ENCODE measurements at regions not wholly inside any gene's neighbourhood (a gene's known extent, or its start where the extent isn't known, plus 50 kb on each side); places are given as distances from the start of the nearest gene placed in this dataset.
A peak's percentile ranks its signal among the peaks of the same experiment; 100 is the strongest.

DNA sequence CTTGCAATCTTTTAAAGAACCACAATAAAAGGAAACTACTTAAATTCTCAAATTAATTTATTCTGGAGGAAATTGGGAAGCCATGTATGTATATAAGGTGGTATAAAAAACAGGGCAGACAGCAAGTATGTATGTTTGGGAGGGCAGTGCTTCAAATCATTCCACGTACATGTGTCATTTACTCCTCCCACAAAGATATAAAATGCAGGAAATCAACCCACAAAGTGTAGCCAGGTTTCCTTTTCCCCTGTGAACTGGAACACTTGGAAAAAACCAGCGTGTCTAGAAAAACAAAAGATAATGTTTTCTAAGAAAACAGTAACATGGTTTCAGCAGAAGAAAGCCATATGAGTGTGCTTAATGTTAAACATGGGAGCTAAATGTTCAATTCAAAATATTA lies 156.7 kb upstream of the FAM47A start:
- Histone ChIP-seq H3K9me3 (no peaks in the 10 kb centered on the region), H3K4me1 (no peaks in the 10 kb centered on the region), H3K4me3 (ENCODE audit: low read depth, low read length) (no peak overlapping the region), H3K27me3 (replicated peaks; ENCODE audit: control insufficient read depth, insufficient read depth, low read length) (no peaks in the 10 kb centered on the region), H3K36me3 (ENCODE audit: control insufficient read depth, insufficient read depth, low read length) (no peaks in the 10 kb centered on the region)
- no peak overlapping the region for H3K4me3 Mint-ChIP-seq (ENCODE audit: unreplicated experiment)
- H3K4me1 Mint-ChIP-seq (ENCODE audit: low read depth, unreplicated experiment), result no peaks in the 10 kb centered on the region
- TF ChIP-seq, protein P1, sequence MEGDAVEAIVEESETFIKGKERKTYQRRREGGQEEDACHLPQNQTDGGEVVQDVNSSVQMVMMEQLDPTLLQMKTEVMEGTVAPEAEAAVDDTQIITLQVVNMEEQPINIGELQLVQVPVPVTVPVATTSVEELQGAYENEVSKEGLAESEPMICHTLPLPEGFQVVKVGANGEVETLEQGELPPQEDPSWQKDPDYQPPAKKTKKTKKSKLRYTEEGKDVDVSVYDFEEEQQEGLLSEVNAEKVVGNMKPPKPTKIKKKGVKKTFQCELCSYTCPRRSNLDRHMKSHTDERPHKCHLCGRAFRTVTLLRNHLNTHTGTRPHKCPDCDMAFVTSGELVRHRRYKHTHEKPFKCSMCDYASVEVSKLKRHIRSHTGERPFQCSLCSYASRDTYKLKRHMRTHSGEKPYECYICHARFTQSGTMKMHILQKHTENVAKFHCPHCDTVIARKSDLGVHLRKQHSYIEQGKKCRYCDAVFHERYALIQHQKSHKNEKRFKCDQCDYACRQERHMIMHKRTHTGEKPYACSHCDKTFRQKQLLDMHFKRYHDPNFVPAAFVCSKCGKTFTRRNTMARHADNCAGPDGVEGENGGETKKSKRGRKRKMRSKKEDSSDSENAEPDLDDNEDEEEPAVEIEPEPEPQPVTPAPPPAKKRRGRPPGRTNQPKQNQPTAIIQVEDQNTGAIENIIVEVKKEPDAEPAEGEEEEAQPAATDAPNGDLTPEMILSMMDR (IDR thresholded peaks at IDR 0.05; ENCODE audit: insufficient read depth in 1 of 2, low read depth in 1 of 2, low read length in 1 of 2, severe bottlenecking in 1 of 2, unreplicated experiment in 1 of 2), result no peak
- H3K9me3 Mint-ChIP-seq (ENCODE audit: unreplicated experiment), result no peaks in the 10 kb centered on the region
- BruUV-seq (replicated peaks), result no TSS peak
- no peak for DNase-seq
- H3K27me3 Mint-ChIP-seq (ENCODE audit: insufficient read depth, unreplicated experiment), result peaks cover 4% of the 10 kb centered on the region
- CTCF ChIA-PET, result no interaction called here
- intact Hi-C loops (cut with micrococcal nuclease; ENCODE audit: unreplicated experiment), result no loop called here
- POLR2A ChIA-PET, result no interaction called here
- H3K27ac Mint-ChIP-seq (ENCODE audit: unreplicated experiment), result no peak overlapping the region
- no peaks in the 10 kb centered on the region for H3K36me3 Mint-ChIP-seq (ENCODE audit: insufficient read depth, unreplicated experiment)

GRCh38 chrX:34279866-34280560 lies 147.9 kb upstream of the FAM47A start:
- no TSS peak for BruUV-seq (replicated peaks)
- Histone ChIP-seq H3K9me3 (no peaks in the 10 kb centered on the region), H3K27me3 (replicated peaks; ENCODE audit: control insufficient read depth, insufficient read depth, low read length) (no peaks in the 10 kb centered on the region), H3K4me1 (no peaks in the 10 kb centered on the region), H3K4me3 (ENCODE audit: low read depth, low read length) (no peak overlapping the region), H3K36me3 (ENCODE audit: control insufficient read depth, insufficient read depth, low read length) (no peaks in the 10 kb centered on the region)
- ChIA-PET CTCF (no interaction called here), POLR2A (no interaction called here)
- Mint-ChIP-seq H3K27ac (ENCODE audit: unreplicated experiment) (no peak overlapping the region), H3K9me3 (ENCODE audit: unreplicated experiment) (no peaks in the 10 kb centered on the region), H3K4me3 (ENCODE audit: unreplicated experiment) (no peak overlapping the region), H3K36me3 (ENCODE audit: insufficient read depth, unreplicated experiment) (no peaks in the 10 kb centered on the region), H3K4me1 (ENCODE audit: low read depth, unreplicated experiment) (no peaks in the 10 kb centered on the region), H3K27me3 (ENCODE audit: insufficient read depth, unreplicated experiment) (no peaks in the 10 kb centered on the region)
- DNase-seq, result no peak
- TF ChIP-seq, protein P1 (IDR thresholded peaks at IDR 0.05; ENCODE audit: insufficient read depth in 1 of 2, low read depth in 1 of 2, low read length in 1 of 2, severe bottlenecking in 1 of 2, unreplicated experiment in 1 of 2), result no peak
- intact Hi-C loops (cut with micrococcal nuclease; ENCODE audit: unreplicated experiment), result no loop called here

DNA sequence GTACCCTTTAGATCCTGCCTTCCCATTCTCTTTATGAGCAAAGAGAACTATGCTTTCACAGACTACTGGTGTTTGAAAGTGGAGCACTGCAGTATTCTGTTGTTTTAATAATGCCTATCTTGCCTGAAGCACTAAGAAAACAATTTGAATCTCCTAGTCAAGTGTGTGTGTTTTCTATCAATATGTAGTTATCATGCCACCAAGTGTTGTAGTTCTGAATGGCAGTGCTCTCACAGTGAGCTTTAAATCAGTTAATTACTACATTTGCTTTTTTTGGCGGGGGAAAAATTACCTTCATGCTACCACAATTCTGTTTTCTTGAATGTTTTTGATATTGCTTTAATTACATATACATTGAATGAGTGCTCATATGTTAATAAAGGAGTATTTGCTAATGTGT lies 143.6 kb upstream of the FAM47A start:
- Histone ChIP-seq H3K9me3 (no peaks in the 10 kb centered on the region), H3K27me3 (replicated peaks; ENCODE audit: control insufficient read depth, insufficient read depth, low read length) (no peaks in the 10 kb centered on the region), H3K4me3 (ENCODE audit: low read depth, low read length) (no peak overlapping the region), H3K36me3 (ENCODE audit: control insufficient read depth, insufficient read depth, low read length) (no peaks in the 10 kb centered on the region), H3K4me1 (no peaks in the 10 kb centered on the region)
- Mint-ChIP-seq H3K27me3 (ENCODE audit: insufficient read depth, unreplicated experiment) (no peaks in the 10 kb centered on the region), H3K27ac (ENCODE audit: unreplicated experiment) (no peak overlapping the region), H3K4me1 (ENCODE audit: low read depth, unreplicated experiment) (no peaks in the 10 kb centered on the region), H3K4me3 (ENCODE audit: unreplicated experiment) (no peak overlapping the region), H3K9me3 (ENCODE audit: unreplicated experiment) (no peaks in the 10 kb centered on the region), H3K36me3 (ENCODE audit: insufficient read depth, unreplicated experiment) (no peaks in the 10 kb centered on the region)
- ChIA-PET POLR2A (no interaction called here), CTCF (interaction anchor here (0.6 kb wide), 1 partner anchor 533 kb away, joined by 6 read pairs; no protein-coding TSS in a partner anchor)
- no TSS peak for BruUV-seq (replicated peaks)
- TF ChIP-seq, protein P1 (IDR thresholded peaks at IDR 0.05; ENCODE audit: insufficient read depth in 1 of 2, low read depth in 1 of 2, low read length in 1 of 2, severe bottlenecking in 1 of 2, unreplicated experiment in 1 of 2), result peak in 1 of 2 experiments; percentile 17
- intact Hi-C loops (cut with micrococcal nuclease; ENCODE audit: unreplicated experiment), result loop anchor here (1.0 kb wide), 1 partner anchor 841 kb away; no protein-coding TSS in a partner anchor
- no peak for DNase-seq

Measured in Caco-2 (cell line).